Adrenal gland (tissue), 5 donors: ENCODE measurements at regions not wholly inside any gene's neighbourhood (a gene's known extent, or its start where the extent isn't known, plus 50 kb on each side); places are given as distances from the start of the nearest gene placed in this dataset.

Experiments used
- POLR2A ChIP-seq, 2 donors: fragments of 450-650 bp; IDR thresholded peaks; one replicate each; pipeline ENCODE4 v1.6.1; 2017; ENCODE audit warnings: antibody characterized with exemption in 2 of 2, mild to moderate bottlenecking in 2 of 2, moderate library complexity in 1 of 2
- TF ChIP-seq, protein P1 (sequence below), 6 experiments: fragments of 450-650 bp in 4 of 6; fragments of 200-600 bp in 2 of 6; sonication (generic) in 1 of 6; IDR thresholded peaks; 1 replicate in 5 of 6; 2 replicates in 1 of 6; pipeline versions ENCODE4 v1.5.1 to v1.8.0; 2016 to 2021; ENCODE audit warnings: antibody characterized with exemption in 6 of 6, mild to moderate bottlenecking in 2 of 6, moderate library complexity in 1 of 6
- donor health status: DM: no; HTN: no; CAD: no.

DNA sequence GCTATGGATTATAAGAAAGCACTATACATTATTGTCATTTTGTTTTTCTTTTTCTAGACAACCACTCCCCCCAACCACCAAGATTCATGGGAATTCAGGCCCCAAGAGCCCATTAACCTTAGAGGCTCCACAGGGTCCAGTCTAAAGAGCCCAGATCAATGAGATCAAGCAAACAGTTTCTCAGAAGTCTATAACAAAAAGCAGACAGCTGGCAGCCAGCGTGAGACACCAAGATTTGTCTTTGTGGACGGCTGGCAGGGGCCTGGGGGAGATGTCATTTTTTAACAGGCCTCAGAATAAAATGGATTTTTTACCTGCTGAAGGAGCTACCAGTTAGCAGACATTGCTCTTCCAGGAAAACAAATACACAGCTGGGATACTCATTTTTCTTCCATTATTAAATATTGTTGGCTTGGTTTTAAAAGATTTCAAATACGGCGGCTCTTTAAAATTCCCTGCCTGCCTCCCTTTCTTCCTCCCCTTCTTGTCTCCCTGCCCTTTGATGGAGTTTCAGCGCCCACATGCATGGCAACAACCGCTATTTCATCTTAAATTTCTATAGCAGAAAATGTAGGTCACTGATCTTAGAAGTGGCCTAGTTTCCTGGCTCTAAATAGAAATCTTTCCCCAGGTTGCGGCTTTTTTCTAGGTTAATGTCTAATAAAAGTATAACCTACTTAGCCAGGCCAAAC lies 130.6 kb downstream of the FAM174B start:
- TF ChIP-seq, protein P1, sequence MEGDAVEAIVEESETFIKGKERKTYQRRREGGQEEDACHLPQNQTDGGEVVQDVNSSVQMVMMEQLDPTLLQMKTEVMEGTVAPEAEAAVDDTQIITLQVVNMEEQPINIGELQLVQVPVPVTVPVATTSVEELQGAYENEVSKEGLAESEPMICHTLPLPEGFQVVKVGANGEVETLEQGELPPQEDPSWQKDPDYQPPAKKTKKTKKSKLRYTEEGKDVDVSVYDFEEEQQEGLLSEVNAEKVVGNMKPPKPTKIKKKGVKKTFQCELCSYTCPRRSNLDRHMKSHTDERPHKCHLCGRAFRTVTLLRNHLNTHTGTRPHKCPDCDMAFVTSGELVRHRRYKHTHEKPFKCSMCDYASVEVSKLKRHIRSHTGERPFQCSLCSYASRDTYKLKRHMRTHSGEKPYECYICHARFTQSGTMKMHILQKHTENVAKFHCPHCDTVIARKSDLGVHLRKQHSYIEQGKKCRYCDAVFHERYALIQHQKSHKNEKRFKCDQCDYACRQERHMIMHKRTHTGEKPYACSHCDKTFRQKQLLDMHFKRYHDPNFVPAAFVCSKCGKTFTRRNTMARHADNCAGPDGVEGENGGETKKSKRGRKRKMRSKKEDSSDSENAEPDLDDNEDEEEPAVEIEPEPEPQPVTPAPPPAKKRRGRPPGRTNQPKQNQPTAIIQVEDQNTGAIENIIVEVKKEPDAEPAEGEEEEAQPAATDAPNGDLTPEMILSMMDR (IDR thresholded peaks at IDR 0.05) = no peak
- no peak for TF ChIP-seq POLR2A (IDR thresholded peaks at IDR 0.05)
